NCI-H2227 treated with DMSO at 0.1 percent for 48 hours (cell line): ENCODE measurements at regions not wholly inside any gene's neighbourhood (a gene's known extent, or its start where the extent isn't known, plus 50 kb on each side); places are given as distances from the start of the nearest gene placed in this dataset.
"Not testable (repeated sequence)": the region's sequence is repeated elsewhere in the genome, so short reads cannot be mapped to it uniquely, and the experiment has no call there.

Experiments used
- DNase-seq: peaks from one replicate; lab custom pipeline; 2025; lab: John Stamatoyannopoulos, UW

GRCh38 chr4:26044983-26045382, 131.0 kb downstream of the SMIM20 start:
- no peak for DNase-seq

GRCh38 chr4:26047795-26048194, 133.8 kb downstream of the SMIM20 start:
- DNase-seq, result no peak

- DNase-seq, result no peak
These were observed 134.4 kb downstream of the SMIM20 start for GRCh38 chr4:26048378-26048882.

- no peak for DNase-seq
These were observed 134.9 kb downstream of the SMIM20 start for GRCh38 chr4:26048950-26049349.

- no peak for DNase-seq
These were observed 135.4 kb downstream of the SMIM20 start for GRCh38 chr4:26049447-26049846.

- no peak for DNase-seq
These were observed 136.2 kb downstream of the SMIM20 start for GRCh38 chr4:26050212-26050643.

- DNase-seq, result no peak
These were observed 136.7 kb downstream of the SMIM20 start for GRCh38 chr4:26050671-26051070.

- DNase-seq, result no peak
These were observed 137.2 kb downstream of the SMIM20 start for GRCh38 chr4:26051240-26051639.

GRCh38 chr4:26052663-26053541, 138.9 kb downstream of the SMIM20 start:
- DNase-seq, result no peak

GRCh38 chr4:26053761-26054160, 139.7 kb downstream of the SMIM20 start:
- no peak for DNase-seq

- DNase-seq, result no peak
These were observed 141.8 kb downstream of the SMIM20 start for GRCh38 chr4:26055855-26056254.

- no peak for DNase-seq
These were observed 142.4 kb downstream of the SMIM20 start for GRCh38 chr4:26056406-26056805.

- not testable (repeated sequence) for DNase-seq
These were observed 143.8 kb downstream of the SMIM20 start for GRCh38 chr4:26057839-26058238.

GRCh38 chr4:26058537-26058936, 144.5 kb downstream of the SMIM20 start:
- no peak for DNase-seq

- DNase-seq, result no peak
These were observed 145.6 kb downstream of the SMIM20 start for GRCh38 chr4:26059391-26060154.

- no peak for DNase-seq
These were observed 146.3 kb downstream of the SMIM20 start for GRCh38 chr4:26060286-26060685.

- DNase-seq, result no peak
These were observed 147.4 kb downstream of the SMIM20 start for GRCh38 chr4:26061248-26061986.

- DNase-seq, result no peak
These were observed 148.2 kb downstream of the SMIM20 start for GRCh38 chr4:26062215-26062614.

GRCh38 chr4:26064009-26064408, 150.0 kb downstream of the SMIM20 start:
- not testable (repeated sequence) for DNase-seq

GRCh38 chr4:26065833-26066232, 151.8 kb downstream of the SMIM20 start:
- no peak for DNase-seq

- DNase-seq, result no peak
These were observed 153.0 kb downstream of the SMIM20 start for GRCh38 chr4:26067035-26067434.

- no peak for DNase-seq
These were observed 155.2 kb downstream of the SMIM20 start for GRCh38 chr4:26069218-26069617.
